Lower leg skin (tissue), 4 donors: ENCODE measurements at regions not wholly inside any gene's neighbourhood (a gene's known extent, or its start where the extent isn't known, plus 50 kb on each side); places are given as distances from the start of the nearest gene placed in this dataset.
"Not testable (repeated sequence)": the region's sequence is repeated elsewhere in the genome, so short reads cannot be mapped to it uniquely, and the experiment has no call there.

Source experiments
- DNase-seq, 2 donors: peaks; one replicate each; pipeline ENCODE4 v3.0.0-alpha.2; 2019; ENCODE audit warnings: low spot score in 2 of 2
- H3K4me3 ChIP-seq: fragments of 200-600 bp; sonication (generic); 2 replicates; pipeline ENCODE4 v1.5.1; 2017; ENCODE audit warnings: mild to moderate bottlenecking, low read depth; ENCODE audit not compliant: poor library complexity, severe bottlenecking
- POLR2A ChIP-seq, 2 donors: fragments of 450-650 bp; IDR thresholded peaks; one replicate each; pipeline ENCODE4 v1.6.1; 2016 to 2017; ENCODE audit warnings: antibody characterized with exemption in 2 of 2, mild to moderate bottlenecking in 1 of 2, moderate library complexity in 1 of 2
- WGBS, 2 donors: methylation state at CpG; one replicate each; pipeline ENCODE4 v1.1.5; 2018; 5-methylcytosine and 5-hydroxymethylcytosine counted together
- intact Hi-C: fragments of 100-400 bp; cut with DNase I; formaldehyde crosslinking; loops from one replicate; pipeline ENCODE4 v1.15.0; 2023; ENCODE audit warnings: low total_unique reads
- TF ChIP-seq, protein P1 (sequence below), 3 donors: fragments of 450-650 bp; IDR thresholded peaks; one replicate each; pipeline ENCODE4 v1.5.1; 2016; ENCODE audit warnings: antibody characterized with exemption in 3 of 3, mild to moderate bottlenecking in 3 of 3, moderate library complexity in 2 of 3

DNA sequence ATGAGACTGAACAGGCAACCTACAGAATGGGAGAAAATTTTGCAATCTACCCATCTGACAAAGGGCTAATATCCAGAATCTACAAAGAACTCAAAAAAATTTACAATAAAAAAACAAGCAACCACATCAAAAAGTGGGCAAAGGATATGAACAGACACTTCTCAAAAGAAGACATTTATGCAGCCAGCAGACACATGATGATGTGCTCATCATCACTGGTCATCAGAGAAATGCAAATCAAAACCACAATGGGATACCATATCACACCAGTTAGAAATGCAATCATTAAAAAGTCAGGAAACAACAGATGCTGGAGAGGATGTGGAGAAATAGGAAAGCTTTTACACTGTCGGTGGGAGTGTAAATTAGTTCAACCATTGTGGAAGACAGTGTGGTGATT lies 51.7 kb upstream of the PAXBP1 start:
- DNase-seq, H3K4me3 ChIP-seq, intact Hi-C loops: not testable (repeated sequence)
- 76 to 93% methylated on average over 1 of the region's 1 CpG for WGBS, 2 donors

DNA sequence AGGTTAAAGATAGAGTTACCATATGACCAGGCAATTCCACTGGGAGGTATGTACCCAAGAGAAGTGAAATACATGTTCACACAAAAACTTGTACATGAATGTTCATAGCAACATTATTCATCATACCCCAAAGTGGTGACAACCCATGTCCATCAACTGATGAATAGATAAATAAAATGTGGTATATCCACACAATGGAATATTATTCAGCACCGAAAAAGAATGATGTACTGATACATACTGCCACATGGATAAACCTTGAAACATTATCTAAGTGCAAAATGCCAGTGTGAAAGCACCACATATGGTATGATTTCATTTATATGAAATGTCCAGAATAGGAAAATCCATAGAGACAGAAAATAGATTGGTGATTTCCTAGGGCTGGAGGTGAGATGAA lies 53.4 kb upstream of the PAXBP1 start:
- intact Hi-C loops = no loop called here
- DNase-seq = no peak
- 89 to 94% methylated on average over 1 of the region's 1 CpG for WGBS, 2 donors
- H3K4me3 ChIP-seq = no peak overlapping the region
- no peak for TF ChIP-seq POLR2A (IDR thresholded peaks at IDR 0.05)
- TF ChIP-seq, protein P1, sequence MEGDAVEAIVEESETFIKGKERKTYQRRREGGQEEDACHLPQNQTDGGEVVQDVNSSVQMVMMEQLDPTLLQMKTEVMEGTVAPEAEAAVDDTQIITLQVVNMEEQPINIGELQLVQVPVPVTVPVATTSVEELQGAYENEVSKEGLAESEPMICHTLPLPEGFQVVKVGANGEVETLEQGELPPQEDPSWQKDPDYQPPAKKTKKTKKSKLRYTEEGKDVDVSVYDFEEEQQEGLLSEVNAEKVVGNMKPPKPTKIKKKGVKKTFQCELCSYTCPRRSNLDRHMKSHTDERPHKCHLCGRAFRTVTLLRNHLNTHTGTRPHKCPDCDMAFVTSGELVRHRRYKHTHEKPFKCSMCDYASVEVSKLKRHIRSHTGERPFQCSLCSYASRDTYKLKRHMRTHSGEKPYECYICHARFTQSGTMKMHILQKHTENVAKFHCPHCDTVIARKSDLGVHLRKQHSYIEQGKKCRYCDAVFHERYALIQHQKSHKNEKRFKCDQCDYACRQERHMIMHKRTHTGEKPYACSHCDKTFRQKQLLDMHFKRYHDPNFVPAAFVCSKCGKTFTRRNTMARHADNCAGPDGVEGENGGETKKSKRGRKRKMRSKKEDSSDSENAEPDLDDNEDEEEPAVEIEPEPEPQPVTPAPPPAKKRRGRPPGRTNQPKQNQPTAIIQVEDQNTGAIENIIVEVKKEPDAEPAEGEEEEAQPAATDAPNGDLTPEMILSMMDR (IDR thresholded peaks at IDR 0.05) = no peak

DNA sequence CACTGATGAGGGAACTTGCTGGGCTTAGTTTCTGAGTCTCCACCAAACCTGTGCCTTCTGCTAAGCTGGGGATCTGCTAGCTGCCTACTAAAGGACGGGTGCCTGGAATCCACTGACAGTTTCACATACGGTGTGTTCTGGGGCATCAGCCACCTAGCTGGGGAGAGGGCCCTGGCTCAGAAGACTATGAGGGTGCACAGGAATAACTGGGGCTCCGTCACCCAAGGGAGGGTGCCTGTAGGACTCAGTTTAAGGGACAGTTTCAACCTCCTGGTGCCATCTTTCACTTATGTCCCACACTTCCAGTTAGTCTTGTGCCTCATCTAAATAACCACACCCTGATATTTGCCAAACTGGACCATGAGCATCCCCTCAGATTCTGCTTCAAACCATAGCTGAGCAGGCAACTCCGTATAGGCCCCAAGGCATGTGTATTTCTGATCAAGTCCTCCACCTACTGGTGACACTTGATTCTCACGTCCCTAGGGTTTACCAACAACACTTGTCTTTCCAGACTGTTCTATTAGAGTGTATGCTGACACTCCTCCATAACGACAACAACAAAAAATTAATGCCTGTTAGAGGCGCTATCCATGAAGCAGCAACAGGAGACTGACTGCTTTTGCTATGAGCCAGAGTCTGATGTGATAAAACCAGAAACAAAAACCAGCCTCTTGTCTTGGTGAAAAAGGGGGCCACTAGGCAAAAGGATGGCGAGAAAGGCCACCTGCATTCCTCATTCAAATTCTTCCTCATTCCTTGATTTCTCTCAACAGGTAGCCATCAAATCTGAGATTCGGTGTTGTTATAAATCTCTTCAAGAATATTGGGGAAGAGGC lies 55.0 kb upstream of the PAXBP1 start:
- no peak for DNase-seq

DNA sequence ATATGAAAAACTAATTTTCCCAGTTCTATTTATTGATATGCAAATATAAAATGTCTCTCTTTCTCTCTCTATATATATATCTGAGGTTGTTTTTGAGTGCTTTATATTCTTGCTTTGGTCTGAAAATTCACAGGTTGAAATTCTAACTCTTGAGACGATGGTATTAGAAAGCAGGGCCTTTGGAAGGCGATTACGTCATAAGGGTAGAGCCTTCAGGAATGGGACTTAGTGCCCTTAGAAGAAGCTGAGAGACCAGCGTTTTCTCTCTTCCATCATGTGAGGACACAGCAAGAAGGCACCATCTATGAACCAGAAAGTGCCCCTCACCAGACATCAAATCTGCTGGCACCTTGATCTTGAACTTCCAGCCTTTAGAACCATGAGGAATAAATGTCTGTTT lies 57.4 kb upstream of the PAXBP1 start:
- no peak overlapping the region for H3K4me3 ChIP-seq
- intact Hi-C loops = no loop called here
- 72 to 84% methylated on average over 4 of the region's 4 CpGs for WGBS, 2 donors
- no peak for TF ChIP-seq POLR2A (IDR thresholded peaks at IDR 0.05)
- TF ChIP-seq, protein P1 (IDR thresholded peaks at IDR 0.05) = no peak
- DNase-seq = no peak

More for the DNA sequence above, 55.0 kb upstream of the PAXBP1 start:
- H3K4me3 ChIP-seq = no peak overlapping the region
- TF ChIP-seq, protein P1 (IDR thresholded peaks at IDR 0.05) = no peak
- TF ChIP-seq POLR2A (IDR thresholded peaks at IDR 0.05) = no peak
- 53 to 55% methylated on average over 9 of the region's 9 CpGs for WGBS, 2 donors
- intact Hi-C loops = no loop called here

DNA sequence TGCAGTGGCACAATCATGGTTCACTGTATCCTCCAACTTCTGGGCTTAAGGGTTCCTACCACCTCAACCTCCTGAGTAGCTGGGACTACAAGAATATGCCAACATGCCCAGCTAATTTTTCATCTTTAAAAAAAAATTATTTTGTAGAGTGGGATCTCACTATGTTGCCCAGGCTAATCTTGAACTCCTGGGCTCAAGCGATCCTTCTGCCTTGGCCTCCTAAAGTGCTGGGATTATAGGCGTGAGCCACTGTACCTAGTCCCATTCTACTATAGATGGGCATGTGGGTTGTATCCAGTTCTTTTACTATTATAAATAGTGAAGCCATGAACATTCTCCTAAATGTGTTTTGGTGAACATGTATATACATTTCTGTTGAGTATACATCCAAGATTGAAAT lies 57.9 kb upstream of the PAXBP1 start:
- TF ChIP-seq POLR2A (IDR thresholded peaks at IDR 0.05) = no peak
- TF ChIP-seq, protein P1 (IDR thresholded peaks at IDR 0.05) = no peak
- intact Hi-C loops = no loop called here
- 94 to 98% methylated on average over 2 of the region's 2 CpGs for WGBS, 2 donors

DNA sequence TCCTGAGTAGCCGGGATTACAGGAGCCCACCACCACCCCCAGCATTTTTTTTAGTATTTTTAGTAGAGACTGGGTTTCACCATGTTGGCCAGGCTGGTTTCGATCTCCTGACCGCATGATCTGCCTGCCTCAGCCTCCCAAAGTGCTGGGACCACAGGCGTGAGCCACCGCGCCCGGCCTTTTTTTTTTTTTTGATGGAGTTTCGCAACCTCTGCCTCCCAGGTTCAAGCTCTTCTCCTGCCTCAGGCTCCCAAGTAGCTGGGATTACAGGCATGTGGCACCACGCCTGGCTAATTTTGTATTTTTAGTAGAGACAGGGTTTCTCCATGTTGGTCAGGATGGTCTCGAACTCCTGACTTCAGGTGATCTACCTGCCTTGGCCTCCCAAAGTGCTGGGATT lies 60.2 kb upstream of the PAXBP1 start:
- intact Hi-C loops, H3K4me3 ChIP-seq, DNase-seq: not testable (repeated sequence)
- 84 to 85% methylated on average over 10 of the region's 10 CpGs for WGBS, 2 donors

More for the DNA sequence above, 57.9 kb upstream of the PAXBP1 start:
- H3K4me3 ChIP-seq = no peak overlapping the region
- DNase-seq = no peak
